ENCODE measurements at regions not wholly inside any gene's neighbourhood (a gene's known extent, or its start where the extent isn't known, plus 50 kb on each side); places are given as distances from the start of the nearest gene placed in this dataset.
A peak's percentile ranks its signal among the peaks of the same experiment; 100 is the strongest.

- Histone ChIP-seq H3K27ac (ENCODE audit: low read depth, low read length) (no peak overlapping the region), H3K9me3 (ENCODE audit: control insufficient read depth in 5 of 5, low read length in 5 of 5) (peaks cover 0 to 15% (median 5%) of the 10 kb centered on the region in 5 donors), H3K4me1 (ENCODE audit: control insufficient read depth in 5 of 5, insufficient read depth in 5 of 5, low read length in 5 of 5) (no peaks in the 10 kb centered on the region), H3K27me3 (ENCODE audit: control insufficient read depth in 5 of 5, insufficient read depth in 4 of 5, low read length in 5 of 5) (no peaks in the 10 kb centered on the region), H3K36me3 (ENCODE audit: control insufficient read depth in 5 of 5, insufficient read depth in 5 of 5, low read length in 5 of 5) (no peaks in the 10 kb centered on the region), H3K9ac (ENCODE audit: low read length in 5 of 5) (no peak overlapping the region), H3K4me3 (ENCODE audit: low read depth in 1 of 5, low read length in 5 of 5) (no peak overlapping the region)
Observed at GRCh38 chr4:92071587-92071986, 232.2 kb upstream of the GRID2 start.

GRCh38 chr4:92074839-92075238 lies 228.9 kb upstream of the GRID2 start:
- H3K36me3 ChIP-seq (ENCODE audit: control insufficient read depth in 5 of 5, insufficient read depth in 5 of 5, low read length in 5 of 5) = no peaks in the 10 kb centered on the region
- no peaks in the 10 kb centered on the region for H3K27me3 ChIP-seq (ENCODE audit: control insufficient read depth in 5 of 5, insufficient read depth in 4 of 5, low read length in 5 of 5)
- H3K9ac ChIP-seq (ENCODE audit: low read length in 5 of 5) = no peak overlapping the region
- H3K27ac ChIP-seq (ENCODE audit: low read depth, low read length) = no peak overlapping the region
- H3K4me1 ChIP-seq (ENCODE audit: control insufficient read depth in 5 of 5, insufficient read depth in 5 of 5, low read length in 5 of 5) = no peaks in the 10 kb centered on the region
- peaks cover 0 to 15% (median 5%) of the 10 kb centered on the region in 5 donors for H3K9me3 ChIP-seq (ENCODE audit: control insufficient read depth in 5 of 5, low read length in 5 of 5)
- H3K4me3 ChIP-seq (ENCODE audit: low read depth in 1 of 5, low read length in 5 of 5) = no peak overlapping the region

- Histone ChIP-seq H3K9me3 (ENCODE audit: control insufficient read depth in 5 of 5, low read length in 5 of 5) (no peaks in the 10 kb centered on the region), H3K9ac (ENCODE audit: low read length in 5 of 5) (no peak overlapping the region), H3K27me3 (ENCODE audit: control insufficient read depth in 5 of 5, insufficient read depth in 4 of 5, low read length in 5 of 5) (no peaks in the 10 kb centered on the region), H3K4me3 (ENCODE audit: low read depth in 1 of 5, low read length in 5 of 5) (no peak overlapping the region), H3K27ac (ENCODE audit: low read depth, low read length) (no peak overlapping the region), H3K4me1 (ENCODE audit: control insufficient read depth in 5 of 5, insufficient read depth in 5 of 5, low read length in 5 of 5) (no peaks in the 10 kb centered on the region), H3K36me3 (ENCODE audit: control insufficient read depth in 5 of 5, insufficient read depth in 5 of 5, low read length in 5 of 5) (no peaks in the 10 kb centered on the region)
Observed at GRCh38 chr4:92090887-92091286, 212.9 kb upstream of the GRID2 start.

GRCh38 chr4:92091335-92091734 lies 212.4 kb upstream of the GRID2 start:
- Histone ChIP-seq H3K4me1 (ENCODE audit: control insufficient read depth in 5 of 5, insufficient read depth in 5 of 5, low read length in 5 of 5) (no peaks in the 10 kb centered on the region), H3K27ac (ENCODE audit: low read depth, low read length) (no peak overlapping the region), H3K36me3 (ENCODE audit: control insufficient read depth in 5 of 5, insufficient read depth in 5 of 5, low read length in 5 of 5) (no peaks in the 10 kb centered on the region)

GRCh38 chr4:92099861-92100260 lies 203.9 kb upstream of the GRID2 start:
- H3K27me3 ChIP-seq (ENCODE audit: control insufficient read depth in 5 of 5, insufficient read depth in 4 of 5, low read length in 5 of 5) = no peaks in the 10 kb centered on the region
- H3K4me3 ChIP-seq (ENCODE audit: low read depth in 1 of 5, low read length in 5 of 5) = no peak overlapping the region
- no peaks in the 10 kb centered on the region for H3K36me3 ChIP-seq (ENCODE audit: control insufficient read depth in 5 of 5, insufficient read depth in 5 of 5, low read length in 5 of 5)
- H3K27ac ChIP-seq (ENCODE audit: low read depth, low read length) = no peak overlapping the region
- peaks cover 3 to 29% (median 17%) of the 10 kb centered on the region in 5 donors for H3K4me1 ChIP-seq (ENCODE audit: control insufficient read depth in 5 of 5, insufficient read depth in 5 of 5, low read length in 5 of 5)
- H3K9ac ChIP-seq (ENCODE audit: low read length in 5 of 5) = no peak overlapping the region
- no peaks in the 10 kb centered on the region for H3K9me3 ChIP-seq (ENCODE audit: control insufficient read depth in 5 of 5, low read length in 5 of 5)

More at GRCh38 chr4:92091335-92091734, 212.4 kb upstream of the GRID2 start:
- Histone ChIP-seq H3K9me3 (ENCODE audit: control insufficient read depth in 5 of 5, low read length in 5 of 5) (no peaks in the 10 kb centered on the region), H3K4me3 (ENCODE audit: low read depth in 1 of 5, low read length in 5 of 5) (no peak overlapping the region), H3K27me3 (ENCODE audit: control insufficient read depth in 5 of 5, insufficient read depth in 4 of 5, low read length in 5 of 5) (no peaks in the 10 kb centered on the region), H3K9ac (ENCODE audit: low read length in 5 of 5) (no peak overlapping the region)

GRCh38 chr4:92100975-92101374 lies 202.8 kb upstream of the GRID2 start:
- Histone ChIP-seq H3K4me3 (ENCODE audit: low read depth in 1 of 5, low read length in 5 of 5) (no peak overlapping the region), H3K9ac (ENCODE audit: low read length in 5 of 5) (no peak overlapping the region), H3K27me3 (ENCODE audit: control insufficient read depth in 5 of 5, insufficient read depth in 4 of 5, low read length in 5 of 5) (no peaks in the 10 kb centered on the region), H3K27ac (ENCODE audit: low read depth, low read length) (peak overlapping the region; percentile 22), H3K9me3 (ENCODE audit: control insufficient read depth in 5 of 5, low read length in 5 of 5) (no peaks in the 10 kb centered on the region), H3K36me3 (ENCODE audit: control insufficient read depth in 5 of 5, insufficient read depth in 5 of 5, low read length in 5 of 5) (no peaks in the 10 kb centered on the region), H3K4me1 (ENCODE audit: control insufficient read depth in 5 of 5, insufficient read depth in 5 of 5, low read length in 5 of 5) (peaks cover 3 to 29% (median 17%) of the 10 kb centered on the region in 5 donors)

GRCh38 chr4:92101737-92102172 lies 202.0 kb upstream of the GRID2 start:
- Histone ChIP-seq H3K27me3 (ENCODE audit: control insufficient read depth in 5 of 5, insufficient read depth in 4 of 5, low read length in 5 of 5) (no peaks in the 10 kb centered on the region), H3K9ac (ENCODE audit: low read length in 5 of 5) (no peak overlapping the region), H3K36me3 (ENCODE audit: control insufficient read depth in 5 of 5, insufficient read depth in 5 of 5, low read length in 5 of 5) (no peaks in the 10 kb centered on the region), H3K4me3 (ENCODE audit: low read depth in 1 of 5, low read length in 5 of 5) (no peak overlapping the region), H3K27ac (ENCODE audit: low read depth, low read length) (no peak overlapping the region), H3K9me3 (ENCODE audit: control insufficient read depth in 5 of 5, low read length in 5 of 5) (no peaks in the 10 kb centered on the region), H3K4me1 (ENCODE audit: control insufficient read depth in 5 of 5, insufficient read depth in 5 of 5, low read length in 5 of 5) (peaks cover 3 to 29% (median 17%) of the 10 kb centered on the region in 5 donors)

GRCh38 chr4:92104506-92104905 lies 199.3 kb upstream of the GRID2 start:
- Histone ChIP-seq H3K27me3 (ENCODE audit: control insufficient read depth in 5 of 5, insufficient read depth in 4 of 5, low read length in 5 of 5) (no peaks in the 10 kb centered on the region), H3K4me3 (ENCODE audit: low read depth in 1 of 5, low read length in 5 of 5) (no peak overlapping the region), H3K27ac (ENCODE audit: low read depth, low read length) (no peak overlapping the region), H3K4me1 (ENCODE audit: control insufficient read depth in 5 of 5, insufficient read depth in 5 of 5, low read length in 5 of 5) (peaks cover 3 to 28% (median 17%) of the 10 kb centered on the region in 5 donors), H3K9ac (ENCODE audit: low read length in 5 of 5) (no peak overlapping the region), H3K9me3 (ENCODE audit: control insufficient read depth in 5 of 5, low read length in 5 of 5) (no peaks in the 10 kb centered on the region), H3K36me3 (ENCODE audit: control insufficient read depth in 5 of 5, insufficient read depth in 5 of 5, low read length in 5 of 5) (no peaks in the 10 kb centered on the region)

- Histone ChIP-seq H3K4me3 (ENCODE audit: low read depth in 1 of 5, low read length in 5 of 5) (no peak overlapping the region), H3K36me3 (ENCODE audit: control insufficient read depth in 5 of 5, insufficient read depth in 5 of 5, low read length in 5 of 5) (no peaks in the 10 kb centered on the region), H3K4me1 (ENCODE audit: control insufficient read depth in 5 of 5, insufficient read depth in 5 of 5, low read length in 5 of 5) (peaks cover 0 to 10% (median 5%) of the 10 kb centered on the region in 5 donors)
Observed at GRCh38 chr4:92106816-92107215, 196.9 kb upstream of the GRID2 start.

GRCh38 chr4:92111493-92111892 lies 192.3 kb upstream of the GRID2 start:
- H3K4me3 ChIP-seq (ENCODE audit: low read depth in 1 of 5, low read length in 5 of 5) = no peak overlapping the region
- H3K4me1 ChIP-seq (ENCODE audit: control insufficient read depth in 5 of 5, insufficient read depth in 5 of 5, low read length in 5 of 5) = no peaks in the 10 kb centered on the region
- no peak overlapping the region for H3K27ac ChIP-seq (ENCODE audit: low read depth, low read length)
- H3K36me3 ChIP-seq (ENCODE audit: control insufficient read depth in 5 of 5, insufficient read depth in 5 of 5, low read length in 5 of 5) = no peaks in the 10 kb centered on the region
- H3K9me3 ChIP-seq (ENCODE audit: control insufficient read depth in 5 of 5, low read length in 5 of 5) = no peaks in the 10 kb centered on the region
- no peak overlapping the region for H3K9ac ChIP-seq (ENCODE audit: low read length in 5 of 5)
- no peaks in the 10 kb centered on the region for H3K27me3 ChIP-seq (ENCODE audit: control insufficient read depth in 5 of 5, insufficient read depth in 4 of 5, low read length in 5 of 5)

More at GRCh38 chr4:92106816-92107215, 196.9 kb upstream of the GRID2 start:
- Histone ChIP-seq H3K27me3 (ENCODE audit: control insufficient read depth in 5 of 5, insufficient read depth in 4 of 5, low read length in 5 of 5) (no peaks in the 10 kb centered on the region), H3K9me3 (ENCODE audit: control insufficient read depth in 5 of 5, low read length in 5 of 5) (no peaks in the 10 kb centered on the region), H3K9ac (ENCODE audit: low read length in 5 of 5) (no peak overlapping the region), H3K27ac (ENCODE audit: low read depth, low read length) (no peak overlapping the region)

- no peak overlapping the region for H3K4me3 ChIP-seq (ENCODE audit: low read depth in 1 of 5, low read length in 5 of 5)
- no peak overlapping the region for H3K9ac ChIP-seq (ENCODE audit: low read length in 5 of 5)
- no peaks in the 10 kb centered on the region for H3K36me3 ChIP-seq (ENCODE audit: control insufficient read depth in 5 of 5, insufficient read depth in 5 of 5, low read length in 5 of 5)
- H3K9me3 ChIP-seq (ENCODE audit: control insufficient read depth in 5 of 5, low read length in 5 of 5) = no peaks in the 10 kb centered on the region
- H3K27ac ChIP-seq (ENCODE audit: low read depth, low read length) = no peak overlapping the region
- H3K27me3 ChIP-seq (ENCODE audit: control insufficient read depth in 5 of 5, insufficient read depth in 4 of 5, low read length in 5 of 5) = no peaks in the 10 kb centered on the region
- H3K4me1 ChIP-seq (ENCODE audit: control insufficient read depth in 5 of 5, insufficient read depth in 5 of 5, low read length in 5 of 5) = no peaks in the 10 kb centered on the region
Observed at GRCh38 chr4:92112805-92113204, 191.0 kb upstream of the GRID2 start.
